NCI-H1930 (cell line): ENCODE measurements at regions not wholly inside any gene's neighbourhood (a gene's known extent, or its start where the extent isn't known, plus 50 kb on each side); places are given as distances from the start of the nearest gene placed in this dataset.
A peak's percentile ranks its signal among the peaks of the same experiment; 100 is the strongest.

Experiments
- DNase-seq, 2 experiments: peaks; one replicate each; lab custom pipeline; 2025; lab: John Stamatoyannopoulos, UW

DNA sequence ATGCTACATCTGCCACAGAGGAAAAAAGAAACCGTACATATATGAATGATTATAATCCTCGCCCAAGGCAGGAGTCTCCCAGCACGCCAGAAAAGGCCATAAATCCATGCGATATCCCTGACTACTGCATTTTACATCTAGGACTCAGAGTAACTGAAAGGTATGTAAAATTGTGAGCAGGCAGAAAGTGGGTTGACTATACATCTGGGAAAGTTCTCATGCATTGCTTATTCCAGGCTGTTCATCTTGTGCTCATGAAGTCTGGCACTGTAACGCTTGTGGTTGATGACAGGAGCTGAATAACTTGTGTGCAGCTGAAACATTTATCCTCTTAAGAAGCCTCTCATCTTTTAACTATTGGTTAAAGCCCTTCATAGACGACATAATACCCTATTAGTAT is 193.4 kb upstream of the STEAP4 start:
- no peak for DNase-seq

DNA sequence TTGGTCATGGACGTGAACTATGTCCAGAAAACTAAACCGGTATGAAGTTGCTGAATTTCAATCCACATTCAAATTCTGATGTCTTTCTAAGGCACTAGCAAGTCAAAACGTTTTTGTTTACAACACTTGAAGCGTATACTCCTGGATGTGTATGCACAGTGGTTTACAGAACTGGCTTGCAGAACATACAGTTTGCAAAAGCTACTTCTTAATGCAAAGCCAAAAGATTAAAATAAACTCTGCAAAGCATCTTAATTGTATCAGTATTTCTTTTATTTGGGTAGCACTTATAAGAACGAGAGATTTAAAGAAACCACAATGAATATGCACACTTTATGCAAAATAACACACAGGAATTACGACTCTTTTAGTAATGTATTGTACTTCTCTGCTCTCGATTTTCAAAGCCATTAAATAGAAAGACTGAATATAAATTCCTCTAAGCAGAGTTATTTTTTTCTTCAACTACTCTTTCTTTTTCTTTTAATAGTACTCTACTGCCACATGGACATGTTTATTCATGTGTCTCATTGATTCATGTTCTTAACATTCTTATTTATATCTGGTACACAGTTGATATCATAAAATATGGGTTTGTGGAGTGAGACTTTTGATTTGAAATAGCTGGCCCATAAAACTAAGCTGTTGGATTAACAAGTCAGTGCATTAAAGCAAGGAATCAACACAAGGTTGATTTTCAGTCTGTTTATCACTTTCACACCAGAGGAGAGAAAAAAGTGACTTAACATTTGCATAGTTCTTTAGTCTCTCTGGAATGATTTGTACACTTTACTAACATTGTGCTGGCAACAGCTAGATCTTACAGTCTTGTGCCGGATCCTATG is 189.4 kb upstream of the STEAP4 start:
- no peak for DNase-seq

DNA sequence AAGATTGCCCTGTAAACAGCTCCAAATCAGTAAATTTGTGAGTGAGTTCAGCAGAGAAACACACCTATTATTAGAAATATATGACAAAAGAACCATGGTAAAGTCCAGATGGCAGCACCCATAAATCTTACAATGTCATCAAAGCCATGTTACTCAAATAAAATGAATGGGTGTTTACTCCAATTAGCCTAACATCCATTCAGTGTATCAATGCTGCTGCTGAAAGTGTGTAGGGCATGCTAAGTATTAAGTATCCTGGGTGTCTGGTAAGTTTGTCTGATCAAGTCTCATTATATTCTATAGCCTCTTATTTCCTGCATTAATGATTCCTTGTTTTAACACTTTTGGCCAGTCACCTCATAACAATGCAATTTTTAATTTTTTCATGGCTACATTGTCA is 185.5 kb upstream of the STEAP4 start:
- DNase-seq, result peak; percentile 75 to 89

DNA sequence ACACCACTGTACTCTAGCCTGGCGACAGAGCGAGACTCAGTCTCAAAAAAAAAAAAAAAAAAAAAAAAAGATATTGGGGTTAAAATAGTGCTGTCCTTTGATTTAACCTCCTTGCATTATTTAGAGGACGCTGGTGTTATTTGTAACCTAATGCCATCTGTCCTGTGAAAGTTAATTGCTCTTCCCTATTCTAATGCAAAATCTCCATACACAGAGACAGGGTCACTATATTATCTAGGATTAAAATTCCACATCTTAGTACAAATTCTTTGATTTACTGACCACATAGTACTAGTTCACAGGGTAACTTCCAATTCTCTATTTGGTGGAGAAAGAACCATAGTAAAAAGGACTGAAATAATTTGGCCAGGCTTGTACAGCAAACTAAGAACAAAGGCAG is 184.2 kb upstream of the STEAP4 start:
- DNase-seq, result no peak

DNA sequence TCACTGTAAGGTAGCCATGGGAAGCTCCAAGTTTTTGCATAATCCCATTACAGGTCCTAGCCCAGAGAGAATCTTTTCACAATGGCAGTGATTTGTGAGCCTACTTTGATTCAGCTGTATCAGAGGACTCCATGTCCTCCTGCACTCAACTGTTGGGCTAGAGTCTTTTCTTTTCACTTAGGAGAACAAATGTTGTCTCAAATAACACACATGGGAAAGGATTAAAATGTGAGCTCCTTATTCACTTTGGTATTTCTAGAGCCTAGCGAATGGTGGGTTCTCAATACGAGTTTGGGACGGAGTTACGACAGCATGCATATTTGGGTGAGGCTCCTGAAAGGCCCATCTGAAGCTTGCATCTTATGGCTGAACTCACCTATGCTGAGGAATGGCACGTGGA is 183.5 kb upstream of the STEAP4 start:
- no peak for DNase-seq

DNA sequence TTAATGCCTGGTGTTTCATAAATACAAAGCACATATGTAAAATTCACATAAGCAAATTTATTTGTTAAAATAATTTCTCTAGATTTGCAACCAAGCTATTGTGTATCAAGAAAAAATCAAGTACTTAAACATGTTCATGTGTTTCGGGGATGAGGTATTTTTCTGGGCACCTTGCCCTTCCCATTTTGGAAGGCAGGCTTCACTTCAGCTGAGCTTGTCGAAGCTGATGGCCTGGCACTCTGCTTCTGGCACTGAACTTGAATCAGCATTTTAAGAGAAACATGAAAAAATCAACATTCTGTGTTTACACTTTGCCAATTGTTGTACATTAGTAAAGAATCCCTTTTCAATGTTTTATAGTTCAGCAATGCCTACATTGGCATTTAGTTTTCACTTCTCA is 179.1 kb upstream of the STEAP4 start:
- DNase-seq, result no peak

DNA sequence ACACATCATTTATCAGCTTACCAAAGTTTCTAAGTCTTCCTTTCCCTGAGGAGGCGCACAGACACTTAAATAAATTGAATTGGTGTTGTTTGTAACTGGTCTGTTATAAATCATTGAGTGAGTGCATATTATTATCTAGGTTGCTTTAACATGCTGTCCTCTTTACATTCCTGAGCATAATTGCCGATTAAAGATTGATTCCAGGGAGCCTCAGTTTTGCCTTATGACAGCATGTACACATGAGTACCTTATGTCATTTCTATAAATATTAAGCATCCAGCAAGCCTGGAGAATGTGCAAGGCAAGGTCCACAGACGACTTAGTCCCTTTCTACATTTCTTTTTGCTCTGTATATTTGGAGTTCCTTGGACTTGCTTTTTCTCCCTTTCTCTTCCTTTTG is 177.9 kb upstream of the STEAP4 start:
- DNase-seq, result no peak

DNA sequence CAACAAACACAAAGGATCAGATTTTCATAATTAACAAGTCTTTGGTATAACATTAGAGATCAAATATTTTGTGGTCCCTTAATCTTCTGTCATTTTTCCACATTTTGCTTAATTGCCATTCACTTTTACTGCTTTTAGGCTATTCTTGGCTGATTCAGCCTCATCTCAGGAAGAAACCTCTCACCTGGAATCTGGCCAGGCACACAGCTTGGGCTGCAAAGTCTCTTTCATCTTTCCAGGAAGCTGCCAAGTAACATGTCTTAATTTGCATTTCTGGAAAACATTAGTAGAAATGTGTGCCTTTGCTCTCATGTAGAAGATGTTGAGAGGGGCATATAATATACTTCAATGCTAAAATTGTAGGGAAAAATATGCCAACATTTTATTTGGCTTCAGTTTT is 174.2 kb upstream of the STEAP4 start:
- DNase-seq, result no peak

DNA sequence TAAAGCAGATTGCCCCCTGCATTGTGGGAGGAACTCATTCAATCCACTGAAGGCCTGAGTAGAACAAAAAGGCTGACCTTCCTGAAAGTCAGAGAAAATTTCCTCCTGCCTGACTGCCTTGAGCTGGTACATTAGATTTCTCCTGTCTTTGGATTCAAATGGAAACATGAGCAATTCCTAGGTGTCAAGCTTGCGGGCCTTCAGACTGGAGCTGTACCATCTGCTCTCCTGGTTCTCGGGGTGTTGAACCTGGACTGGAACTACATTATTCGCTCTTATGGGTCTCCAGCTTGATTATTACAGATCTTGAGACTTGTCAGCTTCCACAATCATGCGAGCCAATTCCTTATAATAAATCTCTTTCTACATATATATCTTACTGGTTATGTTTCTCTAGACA is 173.6 kb upstream of the STEAP4 start:
- no peak for DNase-seq

DNA sequence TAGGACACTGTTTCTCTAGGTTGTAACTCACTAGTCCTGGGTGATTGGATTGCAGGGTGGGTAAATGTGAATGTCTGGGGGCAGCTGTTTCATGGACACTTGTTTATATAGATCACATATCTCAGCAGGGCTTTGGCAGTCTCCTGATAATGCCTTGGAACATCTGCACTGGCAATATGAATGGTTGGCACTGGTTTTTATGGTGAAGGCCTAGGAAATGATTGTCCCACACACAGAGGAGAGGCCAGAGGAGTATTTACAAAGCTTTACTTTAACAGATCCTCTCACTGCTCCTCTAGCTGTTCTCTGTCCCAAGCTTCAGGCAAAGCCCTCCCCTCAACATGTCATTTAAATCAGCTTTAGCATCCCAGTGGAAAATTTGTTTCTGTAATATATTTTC is 171.3 kb upstream of the STEAP4 start:
- DNase-seq, result no peak

DNA sequence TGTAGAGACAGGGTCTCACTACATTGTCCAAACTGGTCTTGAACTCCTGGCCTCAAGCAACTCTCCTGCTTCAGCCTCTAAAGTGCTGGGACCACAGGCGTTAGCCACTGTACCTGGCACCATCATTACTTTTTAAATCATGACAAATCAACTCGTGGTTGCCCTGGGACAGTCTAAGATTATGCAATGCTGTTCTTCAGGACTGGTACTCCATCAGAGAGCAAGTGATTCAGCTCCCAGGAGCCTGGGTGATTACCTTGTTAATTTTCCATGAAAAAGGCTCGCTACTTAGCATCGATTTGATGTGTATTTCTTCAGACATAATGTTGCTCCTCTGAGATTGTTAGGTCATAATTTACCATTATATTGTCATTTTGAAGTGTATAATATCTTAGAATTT is 158.9 kb upstream of the STEAP4 start:
- no peak for DNase-seq

DNA sequence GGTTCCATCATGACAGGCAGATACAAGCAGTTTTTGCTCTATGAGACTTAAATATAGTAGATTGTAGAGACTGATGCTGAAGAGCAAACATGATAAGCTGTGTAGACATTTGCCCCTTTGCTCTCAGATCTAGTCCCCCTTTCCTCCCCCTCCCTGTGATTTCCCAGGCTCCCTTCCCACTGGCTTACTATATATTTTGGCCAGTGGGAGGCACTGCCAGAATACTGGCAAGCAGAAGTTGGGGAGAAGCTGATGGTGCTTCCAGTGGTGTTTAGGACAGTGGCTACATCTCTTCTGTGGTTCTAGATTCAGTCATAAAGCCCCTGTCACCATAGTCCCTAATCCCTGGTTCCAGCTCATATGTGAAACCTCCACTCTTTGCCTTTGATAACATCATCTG is 156.1 kb upstream of the STEAP4 start:
- no peak for DNase-seq

DNA sequence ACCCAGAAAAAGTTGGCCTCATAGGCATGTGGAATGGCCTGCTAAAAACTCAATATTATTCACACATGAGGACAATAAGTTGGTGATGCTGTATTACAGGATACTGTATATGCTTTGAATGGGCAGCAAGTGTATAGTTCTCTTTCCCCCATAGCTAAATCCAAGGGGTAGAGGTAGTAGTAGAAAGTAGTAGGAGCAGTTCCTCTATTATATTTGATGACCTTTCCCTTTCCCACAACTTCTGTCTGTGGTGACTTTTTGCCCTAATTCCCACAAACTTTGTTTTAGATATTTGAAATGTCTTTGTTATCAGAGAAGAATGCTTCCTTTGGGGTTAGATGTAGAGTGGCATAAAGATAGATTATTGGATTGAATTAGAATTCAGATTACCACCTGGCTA is 154.0 kb upstream of the STEAP4 start:
- DNase-seq, result no peak

DNA sequence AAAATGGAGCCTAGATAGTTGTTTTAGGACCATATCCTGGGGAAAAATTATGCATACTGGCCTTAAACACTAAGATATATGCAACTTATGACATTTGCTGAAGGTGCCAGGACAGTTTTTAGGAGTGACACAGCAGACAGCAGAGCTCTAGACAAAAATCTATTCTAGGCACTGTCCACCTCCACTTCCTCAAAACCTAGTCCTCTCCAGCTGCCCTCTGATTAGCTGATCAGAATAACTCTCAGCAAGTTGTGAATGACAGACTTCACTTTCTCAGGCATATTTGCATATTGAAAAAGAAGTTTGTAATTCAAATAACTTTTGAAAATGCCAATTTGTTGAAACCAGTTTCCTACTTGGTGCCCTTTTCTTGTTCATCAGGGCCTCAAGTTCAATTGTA is 152.3 kb upstream of the STEAP4 start:
- DNase-seq, result no peak

DNA sequence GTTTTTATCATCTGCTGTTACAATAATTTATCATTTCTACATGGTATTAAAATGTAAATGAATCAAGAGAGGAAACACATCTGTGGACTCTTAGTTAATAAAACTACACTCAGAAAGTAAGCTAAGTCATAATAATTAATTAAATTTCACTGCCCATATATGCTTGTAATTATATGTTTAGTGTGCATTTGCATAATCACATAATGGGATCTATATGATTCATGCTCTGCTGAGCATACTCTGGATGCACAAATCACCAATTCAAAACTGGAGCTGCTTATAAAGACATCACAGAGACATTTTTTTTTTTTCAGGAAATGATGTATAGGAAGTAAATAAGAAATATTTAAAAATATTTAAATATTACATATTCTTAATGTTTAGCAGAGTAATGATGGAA is 151.6 kb upstream of the STEAP4 start:
- no peak for DNase-seq

DNA sequence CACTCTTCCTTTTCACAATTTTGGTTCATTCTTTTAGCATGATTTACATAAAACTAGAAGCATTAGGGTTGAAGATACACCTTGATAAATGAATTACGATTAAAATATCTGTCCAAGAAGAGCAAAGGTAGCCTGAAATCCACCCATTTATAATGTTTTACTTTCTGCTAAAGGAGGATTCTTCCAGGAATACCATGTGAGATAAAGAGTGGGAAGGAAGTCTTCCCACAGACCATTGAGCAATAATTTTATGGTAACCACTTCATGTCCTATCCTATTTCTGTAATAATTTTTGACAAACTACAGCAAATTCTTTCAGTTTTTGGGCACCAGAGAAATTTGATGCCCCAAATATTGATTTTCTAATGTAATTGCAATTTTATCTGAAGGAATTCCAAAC is 150.6 kb upstream of the STEAP4 start:
- no peak for DNase-seq

DNA sequence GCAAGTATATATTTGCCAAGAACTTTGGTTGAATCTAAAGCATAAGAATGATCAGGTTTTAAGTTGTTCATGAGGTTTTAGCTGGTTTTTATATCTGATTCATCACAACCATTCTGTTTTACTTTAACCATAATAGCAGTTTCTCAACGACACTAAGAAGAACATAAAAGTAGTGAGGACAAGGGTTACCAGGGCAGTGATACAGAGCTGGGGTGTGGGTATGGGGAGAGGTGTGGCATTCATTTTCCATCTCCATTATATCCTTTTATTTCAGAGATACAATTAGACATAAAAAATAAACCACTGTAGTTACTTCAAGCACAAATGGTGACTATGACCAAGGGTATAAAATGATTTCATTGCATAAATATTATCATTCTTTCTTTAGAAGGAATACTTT is 149.8 kb upstream of the STEAP4 start:
- DNase-seq, result no peak

DNA sequence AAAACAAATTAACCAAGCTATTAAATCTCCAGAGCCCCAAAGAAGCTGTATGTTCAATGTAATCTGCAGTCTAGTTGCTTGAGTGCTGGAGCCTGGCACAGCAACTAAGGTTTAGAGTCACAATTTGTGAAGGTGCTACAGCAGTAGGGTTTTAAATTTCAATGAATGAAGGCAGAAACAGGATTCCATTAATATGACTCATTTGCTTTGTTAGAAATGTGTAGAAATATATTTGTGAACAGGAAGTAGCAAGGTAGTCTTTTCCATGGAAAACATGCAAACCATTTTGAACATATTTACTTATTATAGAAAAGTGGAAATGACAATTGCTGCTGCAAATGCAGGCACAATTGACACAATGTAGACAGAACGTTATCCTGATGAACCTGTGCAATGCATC is 149.0 kb upstream of the STEAP4 start:
- no peak for DNase-seq

DNA sequence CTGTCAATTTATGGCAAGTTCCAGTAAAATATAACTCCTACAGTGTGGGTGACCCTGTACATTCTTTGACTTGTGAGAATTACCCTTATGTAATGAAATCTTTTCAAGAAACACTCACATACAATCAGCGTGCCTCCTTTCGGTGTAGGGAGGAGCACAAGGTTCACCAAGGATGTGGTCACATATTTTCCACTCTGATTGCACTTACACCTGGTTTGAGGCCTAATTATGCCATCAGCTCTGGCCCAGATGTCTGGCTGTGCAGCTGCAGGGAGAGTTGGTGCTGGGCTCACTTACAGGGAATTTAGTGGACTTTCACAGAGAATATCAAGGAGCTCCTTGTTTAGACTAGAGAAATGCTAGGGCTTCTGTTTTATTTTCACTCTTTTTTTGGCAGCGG is 146.0 kb upstream of the STEAP4 start:
- no peak for DNase-seq

DNA sequence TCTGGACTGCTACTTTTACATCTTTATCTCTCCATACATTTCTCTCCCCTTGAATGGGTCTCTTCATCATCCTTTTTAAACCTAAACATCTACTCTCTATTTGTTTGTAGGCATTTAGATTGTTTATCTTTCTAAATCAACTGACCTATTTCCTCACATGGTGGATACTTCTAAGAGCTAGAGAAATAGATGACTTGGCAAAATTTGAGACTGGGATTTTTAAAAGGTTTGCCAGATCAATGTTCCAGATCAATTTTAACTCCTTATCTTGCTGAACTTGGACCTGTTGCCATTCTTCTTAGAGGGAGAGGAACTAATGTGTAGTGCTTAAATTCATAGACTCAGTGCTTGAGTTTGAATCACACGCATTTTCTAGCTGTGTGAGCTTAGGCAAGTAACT is 144.2 kb upstream of the STEAP4 start:
- no peak for DNase-seq

DNA sequence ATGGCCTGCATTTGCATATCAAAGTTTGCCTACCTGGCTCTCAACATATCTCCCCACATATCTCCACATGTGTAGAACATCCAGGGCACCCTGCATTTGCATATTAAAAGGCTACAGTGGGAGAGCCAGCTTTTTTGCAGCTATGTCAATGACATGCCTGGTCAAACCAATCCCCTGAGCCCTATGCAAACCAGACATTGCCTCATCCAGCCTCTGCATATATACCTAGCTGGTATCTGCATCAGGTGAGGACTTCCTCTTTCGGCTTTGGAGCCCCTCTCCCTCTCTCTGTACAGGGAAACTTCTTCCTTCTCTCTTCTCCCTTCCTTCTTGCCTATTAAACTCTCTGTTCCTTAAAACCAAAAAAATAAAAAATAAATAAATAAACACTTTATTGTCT is 142.7 kb upstream of the STEAP4 start:
- no peak for DNase-seq

DNA sequence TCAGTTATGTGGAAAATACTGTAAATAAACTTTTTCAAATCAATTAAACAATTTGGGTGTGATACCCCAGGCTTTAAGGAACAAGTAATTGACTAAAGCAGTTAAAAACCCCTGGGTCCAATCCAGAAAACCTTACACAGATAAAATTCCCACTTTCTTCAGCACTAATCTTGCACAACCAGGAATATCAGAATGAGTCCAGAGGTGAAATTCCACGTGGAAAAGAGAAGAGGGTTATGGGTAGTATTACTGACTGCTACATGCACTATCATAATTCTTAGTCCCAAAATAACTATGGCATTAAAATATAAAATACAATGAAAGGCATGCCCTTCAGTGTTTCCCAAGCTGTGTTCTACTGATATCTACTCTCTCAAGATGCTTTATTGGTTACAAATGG is 135.7 kb upstream of the STEAP4 start:
- DNase-seq, result no peak

DNA sequence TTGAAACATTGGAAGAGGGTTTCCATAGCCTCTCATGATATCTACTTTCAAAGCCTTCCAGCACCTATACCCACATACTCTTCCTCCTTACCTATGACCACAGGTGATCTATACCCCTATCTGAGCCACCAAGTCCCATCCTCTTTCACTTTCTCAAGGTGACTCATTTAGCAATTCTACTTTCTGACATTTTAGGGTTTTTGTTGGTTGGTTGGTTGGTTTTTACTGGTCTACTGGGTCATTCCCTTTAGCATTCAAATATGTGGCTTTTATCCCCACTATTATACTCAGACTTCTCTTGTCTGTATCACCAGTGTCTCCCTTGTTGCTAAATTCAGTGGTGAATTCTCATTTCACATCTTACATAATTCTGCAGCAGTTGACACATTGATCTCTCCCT is 130.4 kb upstream of the STEAP4 start:
- DNase-seq, result no peak

DNA sequence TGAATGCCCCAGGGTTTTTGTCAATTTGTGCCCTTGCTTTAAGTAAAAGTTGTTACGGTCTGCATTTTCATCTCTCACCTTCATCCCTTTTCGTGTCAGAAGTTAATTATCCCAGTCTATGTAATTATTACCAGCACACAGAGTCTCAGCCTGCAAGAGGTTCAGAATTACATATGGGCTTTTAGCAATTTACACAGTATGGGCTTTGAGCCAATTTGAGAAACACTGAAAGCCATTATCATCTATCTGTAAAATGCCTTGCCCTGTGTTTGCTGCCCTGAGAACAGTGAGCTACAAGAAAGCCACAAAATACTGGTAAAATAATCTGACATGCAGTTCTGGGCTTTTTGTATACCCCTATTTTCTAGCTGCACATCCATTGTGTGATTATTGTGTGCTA is 125.6 kb upstream of the STEAP4 start:
- peak; percentile 61 to 87 for DNase-seq

DNA sequence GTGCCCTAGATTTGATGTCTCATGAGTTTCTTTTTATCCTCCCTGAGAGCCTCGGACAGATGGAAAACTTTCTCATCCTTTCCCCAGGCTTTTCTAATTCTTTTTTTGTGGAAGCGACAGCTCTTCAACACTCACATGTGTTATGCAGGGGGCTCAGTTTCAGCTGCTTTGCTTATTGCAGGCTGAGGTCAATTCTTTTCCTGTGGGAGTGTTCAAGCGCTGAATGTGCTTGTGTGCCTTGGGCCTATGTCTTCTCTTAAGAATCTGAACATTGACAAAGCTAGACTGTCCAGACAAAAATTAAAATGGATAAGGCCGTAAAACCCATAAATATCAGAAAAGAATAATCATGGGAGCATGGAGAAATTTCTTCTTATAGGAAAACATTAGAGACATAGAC is 125.2 kb upstream of the STEAP4 start:
- peak; percentile 31 to 62 for DNase-seq
